CD14-positive monocyte (primary cell): ENCODE measurements at regions not wholly inside any gene's neighbourhood (a gene's known extent, or its start where the extent isn't known, plus 50 kb on each side); places are given as distances from the start of the nearest gene placed in this dataset.

Experiments used
- DNase-seq, 3 donors: peaks; one replicate each; pipeline ENCODE4 v3.0.0-alpha.2; 2011 to 2022
- H2AFZ ChIP-seq: 2 replicates; pipeline ENCODE4 v1.6.0; 2012; ENCODE audit warnings: mild to moderate bottlenecking, low read depth, low read length, inconsistent platforms; ENCODE audit not compliant: insufficient read depth, poor library complexity, severe bottlenecking
- H3K27ac ChIP-seq, 2 donors: 1 replicate in 1 of 2; 2 replicates in 1 of 2; pipeline ENCODE4 v1.5.1; 2012 to 2013; ENCODE audit warnings: low read length in 2 of 2, control low read depth in 1 of 2, inconsistent platforms in 1 of 2, low read depth in 1 of 2, mild to moderate bottlenecking in 1 of 2
- H3K27me3 ChIP-seq, 2 donors: one replicate each; pipeline versions ENCODE4 v1.6.0 to v1.6.1; 2011 to 2013; ENCODE audit warnings: low read length in 2 of 2; ENCODE audit not compliant: control insufficient read depth in 2 of 2, insufficient read depth in 2 of 2
- H3K36me3 ChIP-seq, 2 donors: replicated peaks in 1 of 2; 1 replicate in 1 of 2; 2 replicates in 1 of 2; pipeline versions ENCODE4 v1.5.1 to v1.6.1; 2012 to 2013; ENCODE audit warnings: low read length in 2 of 2, control low read depth in 1 of 2, inconsistent platforms in 1 of 2, mild to moderate bottlenecking in 1 of 2; ENCODE audit not compliant: insufficient read depth in 2 of 2, control insufficient read depth in 1 of 2
- H3K4me1 ChIP-seq, 2 donors: 1 replicate in 1 of 2; 2 replicates in 1 of 2; pipeline versions ENCODE4 v1.5.1 to v1.6.1; 2012 to 2013; ENCODE audit warnings: low read length in 2 of 2, control low read depth in 1 of 2, inconsistent platforms in 1 of 2, mild to moderate bottlenecking in 1 of 2, moderate library complexity in 1 of 2; ENCODE audit not compliant: insufficient read depth in 2 of 2, control insufficient read depth in 1 of 2
- H3K4me2 ChIP-seq: replicated peaks from 2 replicates; pipeline ENCODE3; 2012; ENCODE audit warnings: low read length, moderate library complexity, mild to moderate bottlenecking; ENCODE audit not compliant: poor library complexity, severe bottlenecking; ENCODE audit errors: extremely low read depth
- H3K4me3 ChIP-seq, 3 experiments: fragments of 200-600 bp in 1 of 3; sonication (generic) in 1 of 3; replicated peaks in 1 of 3; 1 replicate in 2 of 3; 2 replicates in 1 of 3; pipeline ENCODE4 v1.5.1; 2011 to 2013; ENCODE audit warnings: low read length in 3 of 3, mild to moderate bottlenecking in 3 of 3, control low read depth in 2 of 3, low read depth in 2 of 3, inconsistent platforms in 1 of 3, moderate library complexity in 1 of 3
- H3K79me2 ChIP-seq: 2 replicates; pipeline ENCODE4 v1.6.0; 2012; ENCODE audit warnings: mild to moderate bottlenecking, control low read depth, inconsistent platforms, low read length, moderate library complexity; ENCODE audit not compliant: insufficient read depth
- H3K9ac ChIP-seq: 2 replicates; pipeline ENCODE4 v1.6.0; 2017; ENCODE audit warnings: low read length, mild to moderate bottlenecking; ENCODE audit not compliant: insufficient read depth, poor library complexity, severe bottlenecking
- H3K9me3 ChIP-seq, 2 donors: replicated peaks in 1 of 2; 1 replicate in 1 of 2; 2 replicates in 1 of 2; pipeline versions ENCODE4 v1.5.1 to v1.6.1; 2012 to 2013; ENCODE audit warnings: low read length in 2 of 2, control low read depth in 1 of 2; ENCODE audit not compliant: control insufficient read depth in 1 of 2, insufficient read depth in 1 of 2
- H4K20me1 ChIP-seq: 2 replicates; pipeline ENCODE4 v1.6.0; 2012; ENCODE audit warnings: mild to moderate bottlenecking, low read length, control low read depth, moderate library complexity; ENCODE audit not compliant: insufficient read depth
- H3K27ac Mint-ChIP-seq, 7 donors: one replicate each; pipeline ENCODE4 v1.8.0; 2020; ENCODE audit warnings: mild to moderate bottlenecking in 7 of 7, mixed read lengths in 7 of 7, moderate library complexity in 6 of 7, inconsistent platforms in 2 of 7
- H3K27me3 Mint-ChIP-seq, 3 donors: one replicate each; pipeline ENCODE4 v1.8.0; 2021 to 2022; ENCODE audit warnings: low read depth in 3 of 3, mild to moderate bottlenecking in 3 of 3, mixed read lengths in 3 of 3, moderate library complexity in 3 of 3, inconsistent platforms in 1 of 3
- H3K36me3 Mint-ChIP-seq, 2 donors: one replicate each; pipeline ENCODE4 v1.8.0; 2020; ENCODE audit warnings: mixed read lengths in 2 of 2, inconsistent platforms in 1 of 2, mild to moderate bottlenecking in 1 of 2
- H3K4me1 Mint-ChIP-seq: one replicate; pipeline ENCODE4 v1.8.0; 2020; ENCODE audit warnings: mild to moderate bottlenecking, mixed read lengths
- H3K4me3 Mint-ChIP-seq, 2 donors: one replicate each; pipeline ENCODE4 v1.8.0; 2020; ENCODE audit warnings: mild to moderate bottlenecking in 2 of 2, mixed read lengths in 2 of 2, moderate library complexity in 1 of 2
- H3K9me3 Mint-ChIP-seq, 7 donors: one replicate each; pipeline ENCODE4 v1.8.0; 2020 to 2022; ENCODE audit warnings: mixed read lengths in 7 of 7, mild to moderate bottlenecking in 6 of 7, moderate library complexity in 6 of 7, inconsistent platforms in 2 of 7
- CTCF ChIP-seq: fragments of 200-600 bp; IDR thresholded peaks from one replicate; pipeline ENCODE4 v1.8.0; 2022; ENCODE audit warnings: antibody characterized with exemption, mild to moderate bottlenecking
- WGBS: methylation state at CpG from one replicate; pipeline ENCODE4 v1.1.5; 2013; ENCODE audit warnings: missing lambda C conversion rate; ENCODE audit not compliant: insufficient coverage; 5-methylcytosine and 5-hydroxymethylcytosine counted together
- intact Hi-C, 2 donors: fragments of 100-400 bp; cut with micrococcal nuclease; formaldehyde crosslinking; loops; one replicate each; pipeline versions ENCODE4 v1.15.0 to v1.15.1; 2023

DNA sequence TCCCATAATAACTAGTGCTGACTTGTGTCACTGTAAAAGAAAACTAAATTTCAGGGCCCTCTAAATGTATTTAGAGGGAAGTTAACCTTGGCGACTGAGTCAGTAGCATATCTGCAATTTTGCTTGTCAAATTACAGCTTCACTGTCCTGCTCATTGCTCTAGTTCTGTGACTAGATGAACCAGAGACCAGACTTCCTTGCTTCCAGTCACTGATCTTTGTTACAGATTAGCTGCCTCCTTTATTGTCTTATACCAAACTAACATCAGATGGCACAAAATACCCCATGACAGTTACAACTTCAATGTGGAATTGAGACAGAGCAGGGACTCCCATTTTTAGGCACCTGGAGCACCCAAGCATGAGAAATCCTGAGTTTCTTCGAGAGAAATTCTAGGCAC lies 79.9 kb upstream of the POM121L12 start:
- no peaks in the 10 kb centered on the region for H3K4me1 Mint-ChIP-seq
- no peak for DNase-seq
- Histone ChIP-seq H3K27me3 (no peaks in the 10 kb centered on the region), H3K4me2 (no peak overlapping the region), H3K27ac (no peak overlapping the region), H3K4me3 (no peak overlapping the region), H3K9me3 (peaks cover 9 to 11% of the 10 kb centered on the region in 2 donors), H2AFZ (no peak overlapping the region), H4K20me1 (no peaks in the 10 kb centered on the region), H3K36me3 (no peaks in the 10 kb centered on the region), H3K79me2 (no peaks in the 10 kb centered on the region), H3K4me1 (no peaks in the 10 kb centered on the region), H3K9ac (no peak overlapping the region)
- no peaks in the 10 kb centered on the region for H3K36me3 Mint-ChIP-seq
- TF ChIP-seq CTCF, result no peak
- no peak overlapping the region for H3K27ac Mint-ChIP-seq
- H3K27me3 Mint-ChIP-seq, result no peaks in the 10 kb centered on the region
- H3K4me3 Mint-ChIP-seq, result no peak overlapping the region
- intact Hi-C loops, result no loop called here
- H3K9me3 Mint-ChIP-seq, result peaks cover 0 to 6% (median 2%) of the 10 kb centered on the region in 7 donors
- no CpG with 5 or more reads among the region's 2 CpGs for WGBS

GRCh38 chr7:52944921-52945320 lies 90.5 kb upstream of the POM121L12 start:
- H3K36me3 ChIP-seq, result no peaks in the 10 kb centered on the region
- no peaks in the 10 kb centered on the region for H3K4me1 ChIP-seq
- Mint-ChIP-seq H3K9me3 (peaks cover 0 to 13% (median 2%) of the 10 kb centered on the region in 7 donors), H3K27me3 (peaks cover 0 to 1% (median 0%) of the 10 kb centered on the region in 3 donors), H3K4me1 (no peaks in the 10 kb centered on the region), H3K27ac (no peak overlapping the region), H3K4me3 (no peak overlapping the region), H3K36me3 (no peaks in the 10 kb centered on the region)
- no peak for TF ChIP-seq CTCF
- DNase-seq, result no peak
- no peak overlapping the region for H3K9ac ChIP-seq
- no CpG with 5 or more reads among the region's 2 CpGs for WGBS
- H3K27me3 ChIP-seq, result no peaks in the 10 kb centered on the region
- no peak overlapping the region for H3K4me3 ChIP-seq
- H4K20me1 ChIP-seq, result no peaks in the 10 kb centered on the region
- no peak overlapping the region for H3K4me2 ChIP-seq
- H3K9me3 ChIP-seq, result peaks cover 4 to 10% of the 10 kb centered on the region in 2 donors
- no peaks in the 10 kb centered on the region for H3K79me2 ChIP-seq
- no peak overlapping the region for H2AFZ ChIP-seq
- no peak overlapping the region for H3K27ac ChIP-seq
- intact Hi-C loops, result no loop called here
